ENCODE measurements at regions not wholly inside any gene's neighbourhood (a gene's known extent, or its start where the extent isn't known, plus 50 kb on each side); places are given as distances from the start of the nearest gene placed in this dataset.

DNA sequence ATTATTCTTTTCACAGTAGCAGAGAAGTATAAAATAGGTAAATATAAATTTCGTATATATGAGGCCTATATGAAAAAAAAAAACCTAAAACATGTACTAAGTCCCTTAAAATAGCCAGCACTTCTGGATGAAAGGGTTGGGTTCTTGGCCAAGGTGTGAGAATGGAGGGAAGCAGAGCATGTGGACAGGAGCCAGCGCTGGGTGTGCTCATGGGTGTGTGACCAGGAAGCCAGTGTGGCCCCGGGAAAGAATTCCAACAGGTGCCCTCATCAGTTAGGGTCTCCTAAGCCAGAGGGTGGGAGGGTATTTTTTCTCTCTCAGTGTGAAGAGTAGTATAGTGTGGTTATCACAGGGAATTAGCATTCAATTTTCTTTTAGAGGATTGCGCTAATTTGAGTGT is 401.9 kb upstream of the IGFBP3 start:
- DNase-seq, result no peak

DNA sequence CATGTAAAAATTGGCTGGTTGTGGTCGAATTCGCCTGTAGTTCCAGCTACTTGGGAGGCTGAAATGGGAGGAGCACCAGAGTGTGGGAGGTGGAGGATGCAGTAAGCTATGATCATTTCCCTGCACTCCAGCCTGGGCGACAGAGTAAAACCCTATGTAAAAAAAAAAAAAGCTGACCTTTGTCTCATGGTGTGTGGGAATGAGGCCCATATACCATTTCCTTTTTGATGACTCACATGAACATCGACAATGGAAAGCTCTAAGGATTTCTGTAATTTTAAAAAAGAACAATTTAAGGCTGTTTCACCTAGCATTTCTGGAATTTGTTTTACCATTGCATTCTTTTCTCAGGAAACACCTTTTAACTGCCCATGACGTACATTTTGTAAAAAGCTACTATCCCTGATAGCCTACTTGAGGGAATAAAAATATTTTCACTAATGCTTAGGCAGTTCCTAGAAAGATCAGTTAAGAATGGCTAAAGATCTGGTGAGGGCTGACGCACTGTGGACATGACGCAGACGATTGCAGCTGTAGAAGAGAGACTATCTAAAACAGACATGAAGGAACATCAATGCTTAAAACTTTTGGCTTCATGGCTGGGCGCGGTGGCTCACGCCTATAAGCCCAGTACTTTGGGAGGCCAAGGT is 400.6 kb upstream of the IGFBP3 start:
- DNase-seq, result no peak

DNA sequence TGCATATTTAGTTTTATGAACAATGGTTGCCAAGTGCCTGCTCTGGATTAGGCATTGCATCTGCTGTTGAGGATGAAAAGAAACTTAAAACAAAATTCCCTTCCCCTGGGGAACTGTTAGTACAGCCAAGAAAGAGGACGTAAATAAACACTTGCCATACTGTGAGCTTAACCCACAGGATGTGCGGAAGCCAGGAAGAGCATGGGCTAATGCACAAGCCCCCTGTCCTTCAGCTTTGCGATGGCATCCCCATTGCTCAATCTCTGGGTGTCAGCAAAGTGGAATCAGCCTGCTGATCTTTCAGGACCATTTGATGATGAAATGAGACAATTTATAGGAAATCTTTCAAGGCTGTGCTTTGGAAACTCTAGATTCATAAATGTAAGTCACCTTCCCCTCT is 399.9 kb upstream of the IGFBP3 start:
- DNase-seq, result no peak

DNA sequence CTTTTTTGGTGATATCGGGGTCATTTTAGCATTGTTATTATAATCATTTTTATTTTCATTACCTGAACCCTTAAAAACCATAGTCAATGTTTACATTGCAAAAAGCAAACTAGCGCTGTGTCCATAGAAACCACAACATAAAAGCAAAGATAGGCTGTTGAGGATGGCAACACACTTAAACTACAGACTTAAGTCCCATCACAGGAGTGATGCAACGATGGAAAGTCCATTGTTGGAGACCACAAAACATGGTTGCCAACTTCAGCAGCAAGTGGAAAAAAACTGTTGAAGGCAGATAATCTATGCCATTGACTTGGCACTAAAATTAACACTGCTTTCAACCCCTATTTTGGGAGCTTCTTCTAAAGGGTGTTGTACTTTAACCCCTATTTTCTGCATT is 398.8 kb upstream of the IGFBP3 start:
- no peak for DNase-seq

DNA sequence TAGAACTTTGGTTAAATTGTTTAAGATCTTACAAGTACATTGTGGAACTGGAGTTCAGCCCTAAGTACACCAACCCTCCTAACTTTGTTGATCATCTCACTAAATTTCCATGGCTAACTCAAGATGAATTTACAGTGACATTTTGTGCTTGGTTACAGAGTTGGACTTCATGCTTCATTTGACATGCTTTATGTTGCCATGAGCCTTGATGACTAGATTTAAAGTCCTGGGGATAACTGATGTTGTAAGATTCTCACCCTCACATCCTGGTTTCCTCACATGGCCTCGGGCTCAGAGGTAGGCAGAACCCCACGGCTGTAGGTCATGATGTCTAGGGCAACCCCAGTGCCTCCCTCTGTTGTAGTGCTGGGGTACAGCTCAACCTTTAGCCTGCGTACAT is 397.2 kb upstream of the IGFBP3 start:
- no peak for DNase-seq

DNA sequence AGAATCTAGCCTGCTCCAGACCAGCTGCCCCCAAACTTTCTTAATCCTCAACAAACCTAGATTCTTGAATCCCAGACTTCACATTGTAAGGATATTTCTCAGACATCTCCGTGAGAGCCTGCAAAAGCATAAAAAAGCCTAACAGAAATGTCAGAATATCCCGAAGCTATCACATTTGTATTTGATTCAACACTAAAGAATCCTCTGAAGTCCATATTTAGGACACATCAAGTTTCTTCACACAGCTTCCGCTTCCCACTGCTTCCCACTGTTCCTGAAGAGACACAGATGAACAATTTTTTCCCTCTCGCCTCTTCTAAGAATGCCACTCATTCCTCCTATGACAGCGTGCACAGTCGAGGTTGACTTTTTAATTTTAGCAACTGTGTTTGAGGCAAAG is 396.2 kb upstream of the IGFBP3 start:
- DNase-seq, result no peak

DNA sequence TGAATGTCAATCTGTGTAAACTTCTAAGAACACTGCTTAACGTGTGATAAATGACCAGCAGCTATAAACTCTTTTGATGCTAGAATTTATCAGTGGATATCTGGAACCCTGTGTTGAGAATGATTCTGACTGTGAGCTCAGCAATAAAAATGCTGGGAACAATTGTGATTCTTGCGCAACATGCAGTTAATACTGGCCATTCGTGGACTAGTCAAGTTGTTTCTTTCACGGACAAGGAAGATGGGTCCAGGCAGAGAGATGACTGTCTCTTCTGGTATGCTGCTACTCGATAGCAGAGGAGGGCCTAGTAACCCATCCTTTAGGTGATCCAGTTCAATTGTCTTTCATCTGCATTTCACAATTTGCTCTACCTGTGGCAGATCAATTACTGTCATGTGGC is 394.8 kb upstream of the IGFBP3 start:
- DNase-seq, result no peak

DNA sequence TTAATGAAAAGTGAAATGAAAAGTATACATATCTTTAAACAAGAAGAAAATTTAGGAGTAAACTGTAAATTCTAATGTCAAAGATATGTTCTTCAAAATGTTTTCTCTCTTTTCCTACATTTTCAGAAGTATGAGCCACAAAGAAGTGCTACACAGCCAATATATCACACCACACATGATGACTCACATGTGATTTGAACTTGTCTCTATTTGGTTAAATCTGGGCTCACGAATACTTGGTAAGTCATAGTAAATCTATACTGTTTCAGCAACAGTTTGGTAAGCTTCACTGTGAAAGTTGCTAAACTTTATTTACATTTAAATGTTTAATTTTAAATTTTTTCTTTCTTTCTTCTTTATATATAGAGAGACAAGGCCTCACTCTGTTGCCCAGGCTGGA is 380.6 kb upstream of the IGFBP3 start:
- DNase-seq, result no peak

DNA sequence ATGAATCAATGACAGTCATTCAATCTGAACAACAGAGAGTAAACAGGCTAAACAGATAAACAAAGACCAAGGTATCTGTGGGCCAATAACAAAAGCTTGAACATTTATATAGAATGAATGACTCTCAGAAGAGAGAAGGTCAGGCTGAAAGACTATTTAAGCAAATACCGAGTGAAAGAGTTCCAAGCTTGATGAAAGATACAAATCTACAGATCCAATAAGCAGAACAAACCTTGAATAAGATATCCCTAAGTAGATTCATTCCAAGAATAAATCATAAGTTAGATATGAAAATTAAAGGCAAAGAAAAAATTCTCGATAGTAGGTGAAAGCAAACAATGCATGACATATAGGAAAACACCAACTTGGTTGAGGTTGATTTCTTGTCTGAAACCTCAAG is 376.4 kb upstream of the IGFBP3 start:
- DNase-seq, result no peak

DNA sequence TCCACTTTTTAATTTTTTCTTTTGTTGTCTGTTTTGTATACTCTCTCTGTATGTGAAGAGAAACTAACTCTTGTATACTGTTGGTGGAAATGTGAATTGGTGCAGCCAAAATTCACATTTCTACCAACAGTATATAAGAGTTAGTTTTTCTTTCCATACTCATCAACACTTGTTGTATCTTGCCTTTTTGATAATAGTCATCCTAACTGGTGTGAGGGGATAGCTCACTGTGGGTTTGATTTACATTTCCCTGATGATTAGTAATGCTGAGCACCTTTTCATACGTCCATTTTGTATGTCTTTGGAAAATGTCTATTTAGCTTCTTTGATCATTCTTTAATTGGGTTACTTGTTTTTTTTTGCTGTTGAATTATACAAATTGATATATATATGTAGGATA is 375.5 kb upstream of the IGFBP3 start:
- DNase-seq, result no peak

DNA sequence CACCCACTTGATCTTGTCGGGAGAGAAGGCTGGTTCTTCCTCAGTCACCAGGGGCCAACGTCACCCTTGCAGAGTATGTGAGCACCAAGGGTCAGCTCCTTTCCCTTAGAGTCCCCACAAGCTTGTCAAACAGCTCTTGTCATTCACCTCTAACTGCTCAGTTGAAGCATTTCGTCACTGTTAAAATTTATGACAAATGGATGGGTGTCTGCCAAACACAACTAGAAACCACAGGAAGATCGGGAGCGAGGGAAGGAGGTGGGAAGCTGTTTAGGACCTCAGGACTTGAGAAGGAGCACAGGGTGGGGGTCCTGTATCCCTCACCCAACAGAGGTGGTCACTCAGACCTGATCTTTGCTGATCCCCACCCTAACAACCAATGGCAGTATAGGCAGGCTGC is 373.3 kb upstream of the IGFBP3 start:
- DNase-seq, result no peak

DNA sequence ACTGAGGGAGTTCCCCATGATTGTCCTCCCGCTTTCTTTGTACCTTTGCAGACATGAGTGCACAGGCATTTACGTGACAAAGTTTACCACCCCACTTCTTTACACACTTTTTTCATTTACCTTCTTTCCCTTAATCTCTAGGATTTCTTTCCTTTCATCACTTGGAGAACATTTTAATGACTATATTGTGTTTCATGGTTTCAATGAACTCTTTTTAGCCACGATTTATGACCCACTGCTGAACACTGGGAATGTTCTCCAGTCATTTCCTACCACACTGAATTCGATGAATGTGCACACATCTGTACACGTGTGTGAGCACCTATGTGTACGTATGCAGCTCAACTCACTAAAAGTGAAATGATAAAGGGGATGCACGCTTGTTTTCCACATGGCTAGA is 371.7 kb upstream of the IGFBP3 start:
- DNase-seq, result no peak

DNA sequence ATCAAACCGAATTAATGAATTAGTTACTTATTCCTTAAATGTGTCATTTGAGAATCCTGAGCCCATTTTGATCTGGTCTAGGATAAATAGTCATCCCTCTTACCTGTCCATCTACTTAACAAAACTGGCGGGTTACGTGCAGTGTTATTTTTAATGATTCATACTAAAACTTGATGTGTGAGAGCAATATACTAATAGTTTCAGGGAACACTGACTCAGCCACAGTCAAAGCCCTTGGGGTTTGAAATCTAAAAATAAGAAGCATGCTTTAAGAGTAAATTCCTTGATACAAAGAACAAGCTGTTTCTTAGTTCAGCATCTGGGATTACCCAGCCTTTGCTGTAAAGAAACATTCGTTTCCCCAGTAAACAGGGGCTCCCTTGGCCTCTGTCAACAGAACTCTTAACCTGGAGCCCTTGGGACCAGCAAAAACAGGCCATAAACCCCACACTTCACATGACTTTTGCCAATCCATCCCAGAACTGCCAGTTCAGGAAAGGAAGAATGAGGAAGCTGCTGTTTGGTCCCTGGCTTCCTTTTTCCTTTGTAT is 370.6 kb upstream of the IGFBP3 start:
- DNase-seq, result no peak

DNA sequence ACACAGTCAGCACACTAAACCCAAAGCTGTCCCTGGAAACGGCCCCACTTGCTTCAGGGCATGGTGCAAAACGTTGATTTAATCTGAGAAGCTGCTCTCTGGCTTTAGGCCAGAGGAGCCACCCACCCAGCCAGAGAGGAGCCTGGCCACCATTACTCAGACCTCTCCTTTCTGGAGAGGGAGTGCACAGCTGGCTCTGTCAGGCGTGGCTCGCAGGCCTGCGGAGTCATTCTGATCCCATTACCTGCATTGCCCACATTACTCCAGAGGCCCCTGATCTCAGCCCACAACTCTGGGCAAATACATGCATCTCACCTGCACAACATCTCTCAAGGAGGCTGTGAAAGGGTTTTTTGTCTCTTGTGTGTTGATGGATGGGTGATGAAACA is 370.0 kb upstream of the IGFBP3 start:
- no peak for DNase-seq

DNA sequence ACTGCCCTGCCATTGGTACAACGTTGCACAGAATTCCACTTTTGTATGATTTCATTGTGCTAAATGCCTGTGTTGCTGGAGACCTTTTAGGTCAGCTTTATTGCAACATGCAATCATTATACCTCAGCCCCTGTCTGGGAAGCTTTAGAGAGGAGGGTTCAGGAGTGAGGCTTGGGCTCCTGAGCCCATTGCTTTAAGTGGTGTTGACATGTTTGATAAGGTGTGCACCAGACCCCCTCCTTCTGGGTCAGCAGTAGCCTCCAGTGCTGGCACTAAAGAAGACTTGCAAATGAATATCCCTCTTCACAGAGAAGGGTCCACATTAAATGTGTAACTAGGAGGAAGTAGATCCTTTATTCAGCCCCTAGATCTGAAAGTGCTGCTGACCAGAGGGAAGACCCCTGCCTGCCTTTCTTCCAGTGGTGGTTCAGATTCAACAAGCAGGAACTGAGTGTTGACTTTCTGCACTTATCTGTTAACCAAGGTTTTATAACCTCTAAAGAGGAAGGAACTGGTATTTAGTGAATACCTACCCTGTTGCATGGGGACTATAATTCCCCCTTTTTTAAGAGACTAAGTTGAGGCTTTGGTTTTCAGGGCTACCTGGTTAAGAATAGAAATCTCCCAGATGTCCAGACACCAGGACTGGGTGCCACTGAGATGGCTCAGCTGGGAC is 369.4 kb upstream of the IGFBP3 start:
- no peak for DNase-seq

DNA sequence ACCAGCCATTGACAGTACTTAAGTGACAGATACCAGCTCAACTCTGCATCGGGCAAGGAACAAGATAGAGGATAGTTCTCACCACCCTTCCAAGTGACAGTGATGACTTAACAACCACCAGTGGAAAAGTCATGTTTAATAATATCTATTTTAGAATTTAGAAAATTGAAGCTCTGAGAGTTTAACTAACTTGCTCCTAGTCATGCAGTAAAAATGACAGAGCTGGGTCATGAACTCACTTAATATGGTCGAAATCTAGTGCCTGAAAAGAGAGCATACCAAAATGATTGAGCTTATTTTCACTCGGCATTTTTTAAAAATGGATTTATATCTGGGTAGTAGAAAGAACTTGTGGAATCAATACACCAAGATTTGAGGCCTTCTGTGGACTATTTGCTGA is 367.8 kb upstream of the IGFBP3 start:
- DNase-seq, result no peak

DNA sequence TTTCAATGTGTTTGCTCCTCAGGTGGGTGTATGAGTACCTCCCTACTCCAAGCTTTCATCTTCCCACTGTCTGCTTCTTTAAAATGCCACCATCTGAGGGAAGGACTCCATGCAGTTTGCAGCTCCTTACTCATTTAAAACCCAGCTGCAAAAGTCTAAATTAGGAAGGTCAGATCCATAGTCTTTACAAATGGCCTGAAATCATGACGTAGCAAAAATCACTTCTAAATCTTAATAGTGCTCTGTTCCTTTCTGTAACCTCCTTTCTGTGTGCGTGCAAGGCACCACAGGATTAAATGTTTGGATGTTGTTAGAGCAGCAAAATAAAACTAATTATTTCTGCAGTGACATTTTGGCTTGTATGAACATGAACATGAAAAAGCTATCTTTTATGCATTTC is 366.9 kb upstream of the IGFBP3 start:
- no peak for DNase-seq

DNA sequence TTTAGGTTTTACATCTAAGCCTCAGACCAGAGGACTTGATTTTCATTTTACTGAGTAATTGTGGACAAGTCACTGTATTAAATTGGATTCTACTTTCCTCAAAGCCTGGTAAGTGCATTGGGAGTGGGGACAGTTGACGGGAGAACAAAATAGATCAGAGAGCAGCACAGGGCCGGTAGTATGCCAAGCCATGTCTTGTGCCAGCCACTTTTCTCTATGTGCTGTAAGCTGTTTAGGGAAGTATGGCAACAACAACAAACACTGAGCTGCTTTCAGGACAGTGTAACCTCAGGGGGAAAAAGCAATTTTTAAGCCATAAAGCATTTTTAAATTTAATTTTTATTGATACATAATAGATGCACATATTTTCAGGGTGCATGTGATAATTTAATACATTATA is 365.9 kb upstream of the IGFBP3 start:
- no peak for DNase-seq

DNA sequence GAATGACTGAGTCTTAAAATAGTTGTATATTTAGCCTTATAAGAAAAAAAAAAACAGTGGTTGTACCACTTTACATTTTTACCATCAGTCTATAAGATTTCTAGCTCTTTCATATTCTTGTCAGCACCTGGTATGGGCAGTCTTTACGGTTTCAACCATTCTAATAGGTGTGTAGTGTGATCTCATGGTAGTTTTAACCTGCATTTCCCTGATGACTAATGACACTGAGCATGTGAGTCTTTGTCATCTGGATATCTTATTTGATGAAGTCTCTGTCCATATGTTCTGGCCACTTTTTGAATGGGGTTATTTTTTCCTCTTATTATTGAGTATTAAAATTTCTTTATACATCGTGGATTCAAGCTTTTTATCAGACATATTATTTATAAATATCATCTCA is 365.3 kb upstream of the IGFBP3 start:
- no peak for DNase-seq

DNA sequence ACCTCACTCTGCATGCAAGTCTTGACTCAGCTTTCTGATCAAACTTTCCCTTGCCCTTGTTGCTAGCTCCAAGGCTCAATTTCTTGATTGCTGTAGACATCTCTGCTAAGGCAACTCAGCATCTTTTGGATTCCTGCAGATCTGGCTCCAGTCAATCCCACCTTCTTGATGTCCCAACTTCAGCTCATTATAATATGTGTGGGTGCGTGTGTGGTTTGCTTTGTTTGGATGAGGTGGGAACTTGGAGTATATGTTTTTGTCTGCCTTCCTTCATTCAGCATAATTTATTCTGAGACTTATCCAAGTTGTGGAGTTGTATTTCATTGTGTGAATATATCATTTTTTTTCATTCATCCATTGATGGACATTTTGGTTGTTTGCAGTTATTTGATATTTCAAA is 364.8 kb upstream of the IGFBP3 start:
- DNase-seq, result no peak

DNA sequence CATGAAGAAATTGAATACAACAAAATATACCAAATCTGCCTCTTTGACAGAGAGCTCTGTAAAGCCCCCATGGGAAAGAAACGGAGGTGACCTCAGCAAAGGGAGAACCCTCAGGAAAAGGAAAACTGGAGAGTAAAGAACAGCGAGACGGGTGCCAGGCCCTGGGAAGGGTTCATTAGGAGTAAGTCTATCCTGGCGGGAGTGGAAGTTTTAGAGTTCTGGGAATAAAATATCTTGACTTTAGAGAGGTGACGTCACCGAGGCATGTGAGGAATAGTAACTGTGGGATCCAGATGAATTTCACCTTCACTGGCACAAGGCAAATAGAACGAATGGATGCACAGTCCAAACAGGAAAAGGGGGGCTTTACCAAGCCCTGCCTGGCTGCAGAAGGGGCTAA is 362.8 kb upstream of the IGFBP3 start:
- no peak for DNase-seq

DNA sequence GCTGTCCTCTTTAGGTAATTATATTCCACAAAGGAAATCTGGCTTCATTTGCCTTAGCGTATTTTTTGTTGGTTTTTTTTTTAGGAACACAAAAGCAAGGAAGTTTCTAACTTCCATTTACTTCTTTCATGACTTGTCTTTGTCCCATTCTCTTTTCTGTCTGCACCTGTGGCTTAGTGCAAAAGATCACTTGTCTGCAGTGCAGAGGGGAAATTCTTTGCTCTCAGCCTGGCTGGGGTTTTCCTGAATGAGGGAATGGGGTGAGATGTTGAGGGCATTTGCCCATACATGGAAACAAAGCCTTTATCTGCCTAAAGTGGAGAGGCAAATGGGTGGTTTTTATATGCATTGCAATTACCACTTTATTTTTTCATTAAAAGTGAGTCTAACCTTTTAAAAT is 361.1 kb upstream of the IGFBP3 start:
- no peak for DNase-seq

DNA sequence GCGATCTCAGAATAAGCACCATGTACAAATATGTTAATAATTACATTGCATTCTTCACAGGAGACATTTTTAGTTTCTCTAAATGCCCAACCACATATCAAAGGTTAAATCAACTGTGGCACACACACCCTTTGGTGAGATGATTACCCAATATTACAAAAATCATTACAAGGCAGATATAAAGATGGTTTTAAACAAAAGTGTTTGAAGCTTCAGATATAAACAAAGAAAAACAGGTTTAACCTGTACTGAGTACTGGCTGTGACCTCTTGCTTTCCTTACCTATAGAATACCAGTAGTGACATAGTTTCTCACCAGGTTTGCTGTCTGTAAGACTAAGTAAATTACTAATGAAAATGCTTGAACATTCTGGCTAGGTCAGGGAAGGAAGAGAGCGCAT is 360.0 kb upstream of the IGFBP3 start:
- no peak for DNase-seq

DNA sequence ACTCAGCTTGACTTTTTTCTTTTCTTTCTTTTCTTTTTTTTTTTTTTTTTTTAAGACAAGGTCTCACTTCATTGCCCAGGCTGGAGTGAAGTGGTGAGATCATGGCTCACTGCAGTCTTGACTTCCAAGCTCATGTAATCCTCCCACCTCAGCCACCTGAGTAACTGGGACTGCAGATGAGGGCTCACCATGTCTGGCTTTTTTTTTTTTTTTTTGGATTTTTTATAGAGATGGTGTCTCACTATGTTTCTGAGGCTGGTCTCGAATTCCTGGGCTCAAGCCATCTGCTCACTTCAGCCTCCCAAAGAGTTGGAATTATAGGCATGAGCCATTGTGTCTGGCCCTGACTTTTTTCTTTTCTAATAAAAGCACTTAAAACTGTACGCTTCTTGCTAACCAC is 358.2 kb upstream of the IGFBP3 start:
- DNase-seq, result no peak

DNA sequence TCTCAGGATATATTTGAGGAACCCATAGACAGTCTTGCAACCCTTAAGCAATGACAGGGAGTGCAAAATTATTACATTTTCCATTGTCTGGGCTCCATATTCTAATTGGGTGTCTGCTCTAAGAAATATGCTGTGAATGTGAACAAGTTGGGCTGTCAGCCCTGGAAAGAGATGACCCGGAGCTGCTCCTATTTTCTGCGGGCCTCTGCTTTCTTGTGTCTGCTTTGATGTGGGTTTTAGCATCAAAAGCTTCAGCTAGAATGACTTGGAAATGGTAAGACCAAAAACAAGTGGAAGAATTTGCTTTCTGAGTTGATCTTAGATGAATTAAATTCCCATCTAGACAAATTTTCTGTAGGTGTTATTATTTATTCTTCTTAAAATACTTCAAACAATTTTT is 343.6 kb upstream of the IGFBP3 start:
- no peak for DNase-seq

All from stimulated activated CD8-positive, alpha-beta memory T cell treated with anti-CD3 and anti-CD28 coated beads, Interleukin-4, amount 100 ng/mL, for 48 hours (primary cell).